HepG2 (cell line): ENCODE measurements at regions not wholly inside any gene's neighbourhood (a gene's known extent, or its start where the extent isn't known, plus 50 kb on each side); places are given as distances from the start of the nearest gene placed in this dataset.

ENCODE experiments used
- CEBPG ChIP-seq: IDR thresholded peaks from 2 replicates; pipeline ENCODE4 v1.6.1; 2016
- ESRRA ChIP-seq: sonication (generic); formaldehyde crosslinking; IDR thresholded peaks from 2 replicates; pipeline ENCODE4 v1.5.1; 2020; ENCODE audit warnings: mild to moderate bottlenecking, low read depth, missing genetic modification reagents
- FOSL2 ChIP-seq: sonication (generic); formaldehyde crosslinking; IDR thresholded peaks from 2 replicates; pipeline ENCODE4 v1.4.0; 2020; ENCODE audit warnings: missing genetic modification reagents
- JUN ChIP-seq: sonication (generic); formaldehyde crosslinking; IDR thresholded peaks from 2 replicates; pipeline ENCODE4 v1.4.0; 2020; ENCODE audit warnings: mild to moderate bottlenecking, missing genetic modification reagents
- KLF13 ChIP-seq: sonication (generic); formaldehyde crosslinking; IDR thresholded peaks from 2 replicates; pipeline ENCODE4 v1.4.0; 2020; ENCODE audit warnings: mild to moderate bottlenecking, missing genetic modification reagents
- NR3C1 ChIP-seq: sonication (generic); formaldehyde crosslinking; IDR thresholded peaks from 2 replicates; pipeline ENCODE4 v1.4.0; 2020; ENCODE audit warnings: missing genetic modification reagents
- ZFP82 ChIP-seq: sonication (generic); formaldehyde crosslinking; IDR thresholded peaks from 2 replicates; pipeline ENCODE4 v1.5.1; 2020; ENCODE audit warnings: mild to moderate bottlenecking, missing genetic modification reagents, borderline replicate concordance
- ZNF224 ChIP-seq: sonication (generic); formaldehyde crosslinking; IDR thresholded peaks from 2 replicates; pipeline ENCODE4 v1.5.0; 2020; ENCODE audit warnings: mild to moderate bottlenecking, missing genetic modification reagents
- ZNF652 ChIP-seq: IDR thresholded peaks from 2 replicates; pipeline ENCODE4 v1.6.1; 2016; ENCODE audit warnings: low read depth, borderline replicate concordance
- ZNF781 ChIP-seq: sonication (generic); formaldehyde crosslinking; IDR thresholded peaks from 2 replicates; pipeline ENCODE4 v1.5.1; 2020; ENCODE audit warnings: borderline replicate concordance, mild to moderate bottlenecking, missing genetic modification reagents; ENCODE audit errors: not compliant biosample characterization
- TF ChIP-seq, protein P1 (sequence below): sonication (generic); formaldehyde crosslinking; IDR thresholded peaks from 2 replicates; pipeline ENCODE4 v1.5.0; 2020; ENCODE audit warnings: mild to moderate bottlenecking, missing genetic modification reagents, moderate library complexity

DNA sequence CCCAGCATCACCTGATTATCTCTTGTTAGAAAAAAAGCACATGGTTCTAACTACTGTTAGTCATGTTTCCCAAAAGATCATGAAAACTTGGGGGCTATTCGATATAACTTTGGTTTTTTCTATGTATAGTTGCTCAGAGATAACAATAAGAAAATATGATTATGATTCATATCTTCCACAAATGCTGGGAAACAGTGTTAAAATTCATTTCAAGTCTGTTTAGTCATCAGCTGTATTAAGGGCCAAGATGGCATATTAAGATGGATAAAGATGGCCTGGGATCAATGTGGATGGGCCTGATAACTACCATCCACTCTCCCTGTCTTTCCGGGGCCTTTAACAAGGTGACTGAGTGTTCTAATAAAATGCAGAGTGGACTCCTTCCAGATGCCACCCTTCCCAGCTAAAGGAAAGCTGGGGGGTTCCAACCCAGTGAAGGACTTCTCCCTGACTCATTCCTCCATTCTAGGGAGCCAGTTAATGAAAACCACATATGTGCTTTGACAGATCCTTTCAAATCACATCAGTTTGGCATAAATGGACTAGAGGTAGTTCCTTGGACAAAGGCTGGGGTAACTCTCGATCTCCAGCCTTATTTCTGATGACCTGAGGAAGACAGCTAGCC, 221.6 kb downstream of the VAPA start:
- TF ChIP-seq ZFP82 (no peak), ZNF781 (CRISPR knock-in tag) (no peak), ZNF652 (no peak), ESRRA (CRISPR knock-in tag) (no peak), JUN (no peak), KLF13 (CRISPR knock-in tag) (no peak), CEBPG (CRISPR knock-in tag) (no peak), FOSL2 (CRISPR knock-in tag) (no peak), NR3C1 (CRISPR knock-in tag) (no peak), ZNF224 (no peak)
- TF ChIP-seq, protein P1, sequence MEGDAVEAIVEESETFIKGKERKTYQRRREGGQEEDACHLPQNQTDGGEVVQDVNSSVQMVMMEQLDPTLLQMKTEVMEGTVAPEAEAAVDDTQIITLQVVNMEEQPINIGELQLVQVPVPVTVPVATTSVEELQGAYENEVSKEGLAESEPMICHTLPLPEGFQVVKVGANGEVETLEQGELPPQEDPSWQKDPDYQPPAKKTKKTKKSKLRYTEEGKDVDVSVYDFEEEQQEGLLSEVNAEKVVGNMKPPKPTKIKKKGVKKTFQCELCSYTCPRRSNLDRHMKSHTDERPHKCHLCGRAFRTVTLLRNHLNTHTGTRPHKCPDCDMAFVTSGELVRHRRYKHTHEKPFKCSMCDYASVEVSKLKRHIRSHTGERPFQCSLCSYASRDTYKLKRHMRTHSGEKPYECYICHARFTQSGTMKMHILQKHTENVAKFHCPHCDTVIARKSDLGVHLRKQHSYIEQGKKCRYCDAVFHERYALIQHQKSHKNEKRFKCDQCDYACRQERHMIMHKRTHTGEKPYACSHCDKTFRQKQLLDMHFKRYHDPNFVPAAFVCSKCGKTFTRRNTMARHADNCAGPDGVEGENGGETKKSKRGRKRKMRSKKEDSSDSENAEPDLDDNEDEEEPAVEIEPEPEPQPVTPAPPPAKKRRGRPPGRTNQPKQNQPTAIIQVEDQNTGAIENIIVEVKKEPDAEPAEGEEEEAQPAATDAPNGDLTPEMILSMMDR (CRISPR knock-in tag), result no peak
